ENCODE measurements at regions not wholly inside any gene's neighbourhood (a gene's known extent, or its start where the extent isn't known, plus 50 kb on each side); places are given as distances from the start of the nearest gene placed in this dataset.

DNA sequence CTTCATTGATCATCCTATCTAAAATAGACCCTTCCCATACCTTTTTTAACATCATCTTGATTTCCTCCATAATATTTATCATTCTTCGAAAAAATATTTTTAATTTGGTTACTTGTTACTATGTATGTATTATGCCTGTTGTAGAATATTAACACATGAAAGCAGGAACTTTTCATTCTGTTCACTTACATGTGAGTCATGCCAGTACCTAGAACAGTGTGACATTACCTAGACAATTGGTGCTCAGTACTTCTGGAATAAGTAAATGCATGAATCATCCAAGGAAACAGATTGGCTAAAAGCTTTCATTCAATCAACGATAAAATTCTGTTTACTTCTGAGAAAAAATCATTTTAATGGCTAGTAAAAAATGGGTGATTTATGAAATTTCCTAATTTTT, 76.4 kb downstream of the CXXC4 start:
- no peak for DNase-seq (ENCODE audit: low spot score)

DNA sequence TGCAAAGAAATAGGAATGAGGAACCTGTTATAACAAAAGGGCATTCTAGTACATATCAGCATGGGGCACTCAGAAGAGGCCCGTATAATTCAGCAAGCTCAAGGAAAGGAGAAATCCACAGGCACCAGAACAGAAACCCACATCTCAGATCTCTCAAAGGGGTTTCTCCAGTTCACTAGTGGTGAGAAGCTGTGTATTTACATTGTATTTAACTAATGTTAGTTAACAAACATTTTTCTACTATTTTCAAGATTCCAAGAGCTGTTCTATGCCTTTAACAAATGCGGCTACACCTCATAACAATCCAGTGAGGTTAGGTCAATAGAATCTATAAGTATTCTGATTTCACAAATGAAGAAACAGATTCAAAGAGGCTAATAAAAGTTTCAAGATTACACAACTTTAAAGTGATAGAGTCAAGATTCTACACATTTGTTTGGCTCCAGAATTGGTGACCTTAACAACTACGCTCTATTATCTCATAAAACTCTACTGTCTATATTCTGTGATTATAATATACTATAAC, 77.3 kb downstream of the CXXC4 start:
- DNase-seq (ENCODE audit: low spot score), result no peak

DNA sequence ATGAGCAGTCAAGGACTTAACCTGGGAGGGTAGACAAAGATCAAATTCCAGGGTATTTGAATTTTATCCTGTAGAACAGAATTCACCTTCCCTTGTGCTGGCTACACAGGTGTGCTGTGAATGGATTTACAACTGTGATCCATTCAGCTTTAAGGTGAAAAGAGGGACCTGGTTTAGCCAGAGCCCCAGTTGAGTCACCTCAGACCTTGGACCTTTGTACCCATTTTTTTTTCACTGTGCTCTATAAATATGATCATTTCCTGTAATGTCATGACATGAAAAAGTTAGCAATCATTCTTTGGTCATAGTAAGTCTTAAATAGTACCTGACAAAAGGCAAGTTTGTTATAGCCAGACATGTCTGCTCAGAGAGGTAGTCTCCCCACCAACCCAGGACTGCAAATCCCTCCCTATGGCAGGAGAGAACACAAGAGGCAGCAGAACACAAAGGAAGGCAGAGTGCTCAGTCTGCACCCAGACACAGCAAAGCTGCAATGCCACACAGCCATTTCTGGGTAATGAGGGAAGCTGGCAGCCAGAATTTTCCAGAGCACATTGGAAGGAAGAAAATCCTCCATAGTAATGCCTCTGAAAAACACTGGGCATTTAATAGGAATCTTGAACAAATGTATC, 77.9 kb downstream of the CXXC4 start:
- no peak for DNase-seq (ENCODE audit: low spot score)

DNA sequence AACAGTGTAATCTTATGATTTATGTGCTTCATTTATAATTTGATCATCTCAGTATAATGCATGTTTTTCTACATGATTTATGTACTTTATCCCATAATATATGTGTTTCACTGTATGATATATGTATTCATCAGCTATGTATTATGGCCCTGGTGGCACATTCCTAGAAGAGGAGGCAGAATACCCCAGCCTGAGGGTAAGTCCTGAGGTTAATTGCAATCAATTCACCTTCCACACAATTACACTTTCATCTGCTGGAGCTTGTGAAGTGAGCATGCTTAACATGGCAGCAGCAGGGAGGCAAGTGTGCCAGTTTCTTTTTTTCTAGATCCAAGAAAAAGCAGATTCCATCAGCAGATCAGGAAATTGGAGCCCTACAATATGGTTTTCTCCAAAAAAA, 81.2 kb downstream of the CXXC4 start:
- DNase-seq (ENCODE audit: low spot score), result no peak

DNA sequence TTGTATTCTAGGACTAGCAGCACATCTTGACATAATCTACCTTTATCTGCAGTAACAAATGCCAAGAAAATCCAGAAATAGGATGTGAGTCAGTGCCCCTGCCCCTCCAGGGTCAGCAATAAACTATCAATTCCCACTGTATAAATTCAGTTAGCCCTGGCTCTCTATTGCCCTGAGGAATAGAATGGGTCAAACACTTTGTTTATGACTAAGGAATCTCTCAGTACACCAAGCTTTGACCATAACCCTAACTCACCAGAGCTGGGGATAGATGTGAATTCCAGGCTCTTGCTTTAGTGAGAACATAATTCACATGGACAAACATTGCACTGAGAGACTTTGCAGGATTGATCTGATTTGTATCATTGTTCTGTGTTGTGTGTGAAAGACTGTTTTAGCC, 82.3 kb downstream of the CXXC4 start:
- DNase-seq (ENCODE audit: low spot score), result no peak

DNA sequence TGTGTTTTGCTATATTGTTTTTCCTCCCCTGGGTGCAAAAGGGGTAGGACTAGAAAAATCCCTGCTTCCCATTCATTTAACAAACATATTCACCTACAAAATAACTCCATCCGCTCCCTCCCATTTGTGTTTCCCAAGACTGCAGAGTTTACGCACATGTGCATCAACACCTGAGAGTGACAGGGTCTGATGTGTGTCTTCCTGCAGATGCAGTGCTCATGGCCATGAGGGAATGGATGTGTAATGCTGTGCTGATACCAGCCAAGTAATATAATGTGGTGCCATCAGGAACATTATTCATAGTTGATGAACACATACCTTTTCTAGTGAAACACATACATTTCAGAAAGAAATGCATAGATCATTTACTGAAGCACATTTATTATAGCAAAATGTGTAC, 83.2 kb downstream of the CXXC4 start:
- DNase-seq (ENCODE audit: low spot score), result no peak

DNA sequence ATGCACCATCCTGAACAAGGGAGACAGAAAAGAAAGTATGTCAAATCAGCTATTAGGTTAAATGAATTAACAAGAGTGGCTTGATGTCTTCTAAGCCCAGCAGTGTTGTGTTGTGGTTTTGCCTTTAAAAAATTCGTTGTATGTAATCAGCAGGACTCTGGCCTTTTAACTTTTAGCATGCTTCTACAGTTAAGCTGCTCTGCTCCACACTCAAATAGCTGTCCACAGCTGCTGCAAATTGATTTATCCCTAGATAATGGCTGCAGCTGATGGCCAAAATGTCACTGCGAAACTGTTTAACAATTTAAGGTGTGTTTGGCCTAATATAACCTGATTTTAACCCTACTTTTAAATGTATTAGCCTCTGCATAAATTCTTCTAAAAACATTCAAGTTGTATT, 85.8 kb downstream of the CXXC4 start:
- DNase-seq (ENCODE audit: low spot score), result no peak

DNA sequence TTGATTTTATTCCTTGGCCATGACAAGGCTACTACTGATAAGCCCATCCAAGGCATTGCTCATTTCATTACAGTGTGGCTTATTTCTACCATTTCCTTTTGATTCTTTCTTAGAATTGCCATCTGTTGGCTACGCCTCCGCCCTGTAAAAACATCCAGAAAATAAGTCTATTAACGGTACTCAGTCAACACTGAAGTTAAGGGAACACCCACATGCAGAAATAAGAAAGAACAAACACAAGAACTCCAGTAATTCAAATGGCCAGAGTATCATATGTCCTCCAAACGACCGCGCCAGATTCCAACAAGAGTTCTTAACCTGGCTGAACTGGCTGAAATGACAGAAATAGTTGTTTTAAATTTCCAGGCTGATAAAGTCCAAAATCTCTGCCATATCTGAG, 90.3 kb downstream of the CXXC4 start:
- no peak for DNase-seq (ENCODE audit: low spot score)

DNA sequence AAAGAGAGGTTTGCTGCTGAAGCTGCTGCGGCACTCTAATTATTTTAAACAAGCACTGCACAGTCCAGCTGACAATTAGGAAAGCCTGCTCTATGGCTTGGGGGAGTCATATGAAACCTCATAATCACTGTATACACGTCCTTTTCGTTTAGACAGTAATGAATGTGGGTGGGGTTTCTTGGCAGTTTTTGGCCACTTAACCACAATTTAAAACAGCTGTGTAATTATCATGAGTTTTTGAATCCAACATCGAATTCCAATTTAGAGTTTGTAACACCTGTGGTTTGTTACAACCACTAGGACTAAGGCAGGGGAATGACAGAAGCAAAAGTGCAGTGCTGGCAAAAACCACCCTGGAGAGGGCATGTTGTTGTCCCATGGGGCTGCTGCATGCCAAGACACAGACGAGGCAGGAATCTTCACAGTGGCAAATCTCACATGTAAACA, 99.5 kb downstream of the CXXC4 start:
- DNase-seq (ENCODE audit: low spot score), result no peak

DNA sequence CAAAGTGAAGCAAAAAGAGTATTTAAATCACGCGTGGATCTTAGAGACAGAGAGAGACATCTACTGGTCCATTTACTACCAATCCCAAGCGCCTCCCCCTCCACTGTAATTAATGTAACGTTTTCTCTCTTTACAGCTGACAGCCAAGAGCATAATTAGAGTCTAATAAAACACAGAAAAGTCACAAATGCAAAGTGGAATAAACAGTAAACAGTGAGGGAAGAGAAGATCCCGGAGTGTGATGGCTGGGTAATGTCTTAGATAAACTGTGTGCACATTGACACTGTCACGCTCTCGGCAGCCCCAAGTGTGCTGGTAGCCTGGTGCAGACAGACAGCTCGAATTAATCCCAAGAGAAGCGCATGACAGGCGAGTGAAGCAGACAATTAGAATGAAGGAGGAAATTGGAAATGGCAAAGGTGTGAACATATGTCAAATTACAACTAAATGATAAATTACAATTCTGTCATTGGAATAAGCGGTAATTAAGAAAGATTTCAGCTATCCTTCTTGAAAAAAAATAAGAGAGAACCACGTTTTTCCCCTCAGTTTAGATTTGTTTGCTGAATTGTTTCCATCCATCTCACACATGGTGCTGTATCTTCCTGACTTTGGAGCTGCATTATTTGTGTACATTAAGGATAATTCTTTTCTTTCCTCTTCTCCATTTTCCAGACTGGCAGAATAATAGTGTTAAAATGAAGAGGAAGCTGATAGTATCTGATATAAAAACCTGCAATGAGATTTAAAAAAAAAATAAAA, 100.1 kb downstream of the CXXC4 start:
- no peak for DNase-seq (ENCODE audit: low spot score)

DNA sequence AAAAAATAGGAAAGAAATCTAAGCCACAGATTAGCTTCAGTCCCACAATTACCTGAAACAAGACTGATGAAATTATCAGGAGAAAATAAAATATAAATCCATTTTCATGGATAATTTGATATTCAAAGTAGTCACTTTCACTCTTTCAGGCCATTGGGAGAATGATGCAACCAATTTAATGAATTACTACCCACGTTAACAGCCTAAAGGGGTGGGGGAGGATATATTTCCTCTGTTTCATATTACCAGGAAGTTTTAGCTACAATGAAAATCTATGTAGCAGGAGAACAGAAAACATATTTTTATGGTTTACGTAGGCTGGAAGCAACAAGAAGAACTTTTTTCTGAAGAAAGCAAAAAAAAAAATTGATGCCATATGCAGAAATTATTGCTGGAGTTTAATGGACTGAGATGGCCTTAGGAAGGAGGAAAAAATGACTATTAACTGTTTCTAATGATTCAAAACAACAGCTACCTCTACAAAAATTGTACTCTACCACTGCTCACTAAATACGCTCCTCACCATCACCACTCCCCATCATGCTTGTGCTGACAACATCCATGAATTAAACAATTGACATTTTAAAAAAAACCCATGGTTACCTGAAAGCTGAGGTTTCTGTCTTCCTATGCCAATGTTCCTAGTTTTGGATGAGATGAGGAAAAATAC, 100.9 kb downstream of the CXXC4 start:
- no peak for DNase-seq (ENCODE audit: low spot score)

DNA sequence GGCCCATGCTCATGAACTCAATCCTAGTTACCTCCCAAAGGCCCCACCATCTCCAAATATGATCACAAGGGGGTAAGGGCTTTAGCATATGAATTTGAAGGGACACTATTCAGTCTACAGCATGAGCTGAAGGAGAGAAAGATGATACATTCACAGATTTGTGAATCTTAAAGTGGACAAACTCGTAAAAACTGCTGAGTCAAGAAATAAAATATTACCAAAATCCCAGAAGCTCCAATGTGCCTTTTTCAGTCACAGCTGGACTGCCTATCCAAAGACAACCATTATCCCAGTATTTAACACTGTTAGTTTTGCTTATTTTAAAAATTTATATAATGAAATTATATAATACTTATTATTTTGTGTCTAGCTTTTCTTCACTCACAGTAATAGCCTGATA, 109.0 kb downstream of the CXXC4 start:
- no peak for DNase-seq (ENCODE audit: low spot score)

DNA sequence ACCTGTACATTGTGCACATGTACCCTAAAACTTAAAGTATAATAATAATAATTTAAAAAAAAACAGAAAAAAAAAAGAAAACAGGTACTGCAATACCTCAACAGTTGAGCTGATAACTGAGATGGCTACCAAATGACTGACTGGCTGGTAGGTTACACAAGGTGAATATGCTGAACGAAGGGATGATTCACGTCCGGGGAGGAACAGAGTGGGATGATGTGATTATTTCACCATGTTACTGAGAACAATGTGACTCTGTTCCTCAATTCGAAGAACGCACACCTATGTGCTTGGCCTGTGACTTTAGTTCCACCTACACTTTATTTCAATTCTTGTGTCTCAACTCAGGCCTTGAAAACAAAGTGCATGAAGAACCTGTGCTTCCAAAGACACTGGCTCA, 111.7 kb downstream of the CXXC4 start:
- no peak for DNase-seq (ENCODE audit: low spot score)

DNA sequence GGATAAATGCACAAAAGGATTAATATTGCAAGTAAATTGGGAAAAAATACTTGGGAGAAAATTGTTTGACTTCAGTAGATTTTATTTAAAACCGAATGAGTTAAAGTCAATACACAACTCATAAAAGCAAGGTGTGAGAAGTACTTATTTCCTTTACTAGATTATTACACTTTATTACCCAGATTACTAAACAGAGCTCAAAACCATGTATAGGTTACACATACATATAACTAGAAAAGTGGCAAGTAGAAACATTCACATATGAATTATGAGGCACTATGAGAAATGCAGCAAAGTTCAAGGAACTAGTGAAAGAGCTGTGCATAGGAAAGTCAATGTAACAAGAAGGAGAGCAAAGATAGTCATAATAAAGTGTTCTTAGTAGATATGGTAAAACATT, 113.0 kb downstream of the CXXC4 start:
- DNase-seq (ENCODE audit: low spot score), result no peak

DNA sequence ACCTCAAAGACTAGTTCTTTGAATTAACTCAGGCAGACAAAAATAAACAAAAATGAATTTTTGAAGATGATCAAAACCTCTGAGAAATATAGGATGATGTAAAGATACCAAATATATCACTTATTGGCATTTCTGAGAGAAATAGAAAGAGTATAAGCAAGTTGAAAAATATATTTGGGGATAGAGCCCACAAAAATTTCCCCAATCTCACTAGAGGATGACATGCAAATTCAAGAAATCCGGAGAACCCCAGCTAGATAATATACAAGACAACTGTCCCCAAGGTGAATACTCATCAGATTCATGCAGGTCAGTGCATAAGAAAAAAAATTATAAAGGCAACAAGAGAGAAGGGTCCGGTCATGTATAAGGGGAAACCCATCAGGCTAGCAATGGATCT, 129.1 kb downstream of the CXXC4 start:
- no peak for DNase-seq (ENCODE audit: low spot score)

DNA sequence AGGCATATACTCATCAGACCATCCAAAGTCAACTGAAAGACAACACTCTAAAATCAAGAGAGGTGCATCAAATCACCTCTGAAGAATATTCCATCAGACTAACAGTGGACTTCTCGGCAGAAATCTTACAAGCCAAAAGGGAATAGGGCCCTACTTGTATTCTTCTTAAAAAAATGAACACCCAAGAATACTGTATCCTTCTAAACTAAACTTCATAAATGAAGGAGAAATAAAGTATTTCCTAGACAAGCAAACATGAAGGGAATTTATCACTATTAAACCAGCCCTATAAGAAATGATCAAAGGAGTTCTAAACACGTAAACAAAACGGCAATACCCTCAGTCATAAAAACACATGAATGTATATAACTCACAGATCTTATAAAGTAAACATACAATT, 141.2 kb downstream of the CXXC4 start:
- DNase-seq (ENCODE audit: low spot score), result no peak

DNA sequence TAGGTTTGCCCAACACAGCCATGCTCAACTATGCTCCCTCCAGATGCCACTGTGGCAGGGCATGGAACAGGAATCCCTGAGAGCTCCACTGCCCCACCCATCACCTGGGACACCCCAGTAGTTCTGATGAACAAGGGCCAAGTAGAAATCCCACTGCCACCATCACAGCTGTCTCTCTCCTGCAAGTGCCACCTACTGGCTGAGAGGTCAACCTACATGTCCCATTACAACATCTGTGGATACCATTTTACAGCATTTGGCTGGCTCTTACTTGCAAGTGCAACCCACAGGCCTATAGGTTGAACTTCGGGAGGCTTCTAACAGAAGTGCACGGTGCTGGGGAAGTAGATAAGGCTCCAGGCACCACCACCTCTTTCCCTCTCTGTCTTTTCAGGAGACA, 142.5 kb downstream of the CXXC4 start:
- DNase-seq (ENCODE audit: low spot score), result no peak

DNA sequence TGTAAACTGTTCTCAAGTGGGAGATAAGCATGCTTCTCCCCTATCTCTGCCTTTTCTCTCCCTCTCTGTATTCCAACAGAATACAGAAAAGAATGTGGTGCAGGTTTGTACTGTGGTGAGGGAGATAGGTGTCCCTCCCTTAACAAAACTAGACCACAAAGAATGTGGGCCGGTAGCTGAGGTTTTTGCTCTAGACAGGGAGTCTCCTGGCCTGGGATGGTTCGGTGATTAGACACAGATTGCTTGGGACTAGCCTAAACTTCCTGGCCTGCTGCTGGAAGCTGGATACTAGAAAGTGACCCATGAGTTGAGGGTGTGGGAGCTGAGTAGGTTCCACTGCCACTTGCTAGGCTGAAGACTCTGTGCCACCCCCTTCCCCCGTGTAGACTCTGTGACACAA, 143.0 kb downstream of the CXXC4 start:
- DNase-seq (ENCODE audit: low spot score), result no peak

DNA sequence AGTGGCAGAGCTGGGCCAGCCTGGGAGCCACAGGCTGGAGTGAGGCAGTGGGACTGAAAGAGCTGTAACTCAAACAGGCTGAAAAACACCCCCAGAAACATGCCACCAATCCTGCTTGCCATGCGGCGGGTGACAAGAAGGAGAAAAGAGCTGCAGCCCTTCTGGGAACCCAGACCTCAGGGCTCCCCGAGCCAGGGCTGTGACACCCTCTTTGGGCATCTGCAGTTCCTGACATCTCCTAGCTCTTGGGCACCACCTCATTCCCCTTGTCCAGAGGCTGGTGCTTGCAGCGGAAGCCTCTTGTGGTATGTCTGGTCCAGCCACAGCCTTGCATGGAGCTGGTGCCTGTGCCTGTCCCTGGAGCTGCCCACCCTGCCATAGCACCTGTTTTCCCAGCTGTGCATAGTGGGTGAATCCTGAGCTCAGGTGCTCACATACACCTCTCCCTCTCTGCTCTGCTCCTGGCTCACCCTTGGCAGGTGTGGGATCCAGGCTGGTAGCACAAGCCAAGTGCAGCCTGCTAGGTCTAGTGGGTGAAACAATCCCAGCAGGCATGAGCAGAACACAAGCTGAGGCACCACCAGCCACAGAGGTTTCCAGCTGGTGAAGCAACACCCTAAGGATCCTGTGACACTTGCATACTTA, 149.0 kb downstream of the CXXC4 start:
- DNase-seq (ENCODE audit: low spot score), result no peak

DNA sequence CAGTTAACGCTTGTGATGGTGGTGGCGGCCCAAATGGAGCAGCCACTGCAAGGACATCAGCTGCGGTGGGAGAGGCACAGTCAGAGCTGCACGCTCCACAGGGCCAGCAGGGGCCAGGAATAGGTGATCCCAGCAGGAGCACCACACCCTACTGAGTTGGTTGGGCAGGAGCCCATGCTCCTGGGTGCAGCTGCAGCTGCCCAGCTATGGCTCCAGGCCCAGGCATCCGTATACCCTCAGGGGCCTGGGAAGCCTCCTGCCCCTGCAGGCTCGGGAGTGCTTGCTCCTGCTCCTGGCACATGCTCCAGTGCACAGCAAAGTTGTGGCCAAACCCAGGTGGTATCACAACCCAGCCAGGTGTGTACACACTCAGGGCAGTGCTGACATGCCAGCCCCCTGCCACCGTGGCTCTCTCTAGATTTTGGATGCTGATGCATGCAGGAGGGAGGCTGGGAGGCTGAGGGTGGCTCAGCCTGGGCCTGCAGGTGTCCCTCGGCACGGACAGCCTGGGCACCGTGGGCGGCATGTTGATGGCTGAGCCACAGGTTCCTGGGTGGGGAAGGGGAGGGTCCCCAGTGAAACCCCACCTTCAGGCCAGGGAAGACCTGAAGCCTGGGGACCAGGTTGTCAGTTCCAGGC, 150.2 kb downstream of the CXXC4 start:
- no peak for DNase-seq (ENCODE audit: low spot score)

DNA sequence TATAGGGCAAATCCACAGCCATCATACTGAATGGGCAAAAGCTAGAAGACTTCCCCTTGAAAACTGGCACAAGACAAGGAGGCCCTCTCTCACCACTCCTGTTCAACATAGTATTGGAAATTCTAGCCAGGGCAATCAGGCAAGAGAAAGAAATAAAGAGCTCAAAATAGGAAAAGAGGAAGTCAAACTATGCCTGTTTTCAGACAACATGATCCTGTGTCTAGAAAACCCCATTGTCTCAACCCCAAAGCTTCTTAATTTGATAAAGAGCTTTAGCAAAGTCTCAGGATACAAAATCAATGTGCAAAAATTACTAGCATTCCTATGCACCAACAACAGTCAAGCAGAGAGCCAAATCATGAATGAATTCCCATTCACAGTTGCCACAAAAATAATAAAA, 160.3 kb downstream of the CXXC4 start:
- DNase-seq (ENCODE audit: low spot score), result no peak
